Hepatocyte (in vitro differentiated cells): ENCODE measurements at regions not wholly inside any gene's neighbourhood (a gene's known extent, or its start where the extent isn't known, plus 50 kb on each side); places are given as distances from the start of the nearest gene placed in this dataset.

Experiments used
- CTCF ChIP-seq: fragments of 200-600 bp; sonication (generic); IDR thresholded peaks from 2 replicates; pipeline ENCODE4 v1.5.1; 2016; ENCODE audit warnings: antibody characterized with exemption, mild to moderate bottlenecking; ENCODE audit not compliant: poor library complexity
- EZH2phosphoT487 ChIP-seq: fragments of 200-600 bp; sonication (generic); IDR thresholded peaks from one replicate; pipeline ENCODE4 v1.6.1; 2018; ENCODE audit warnings: antibody characterized with exemption, mild to moderate bottlenecking, low read depth, moderate library complexity; ENCODE audit not compliant: unreplicated experiment, severe bottlenecking

- TF ChIP-seq CTCF (no peak), EZH2phosphoT487 (no peak)
Measured at GRCh38 chr5:66467564-66467963, 128.6 kb upstream of the MAST4 start.
